Neural progenitor cell (in vitro differentiated cells): ENCODE measurements at regions not wholly inside any gene's neighbourhood (a gene's known extent, or its start where the extent isn't known, plus 50 kb on each side); places are given as distances from the start of the nearest gene placed in this dataset.

Experiments used
- CTCF ChIP-seq: fragments of 200-600 bp; sonication (generic); IDR thresholded peaks from 2 replicates; pipeline ENCODE4 v1.5.1; 2017; ENCODE audit warnings: antibody characterized with exemption, mild to moderate bottlenecking
- EZH2phosphoT487 ChIP-seq: fragments of 200-600 bp; sonication (generic); IDR thresholded peaks from 2 replicates; pipeline ENCODE4 v1.6.1; 2017; ENCODE audit warnings: antibody characterized with exemption

GRCh38 chr17:49906531-49907136, 58.8 kb upstream of the TAC4 start:
- TF ChIP-seq CTCF, result no peak
- TF ChIP-seq EZH2phosphoT487, result no peak
